HepG2 (cell line): ENCODE measurements at regions not wholly inside any gene's neighbourhood (a gene's known extent, or its start where the extent isn't known, plus 50 kb on each side); places are given as distances from the start of the nearest gene placed in this dataset.

Experiments
- ATAC-seq: fragments of 200-7000 bp; cut with Tn5 transposase; 3 replicates; pipeline ENCODE4 v1.9.1; 2020; ENCODE audit warnings: mild to moderate bottlenecking, moderate library complexity
- BruUV-seq: library from RNA; stranded (reverse); fragments of 400-500 nt; replicated peaks from 2 replicates; lab custom pipeline; 2021; lab: Mats Ljungman, UMichigan
- CTCF ChIA-PET: fragments of 300-600 bp; formaldehyde crosslinking; extraction: SDS; loops from one replicate; lab custom pipeline; 2021; ENCODE audit warnings: low total read pairs, inconsistent platforms, low intra/inter-chr PET ratio; lab: Yijun Ruan, JAX
- POLR2A ChIA-PET: fragments of 350-600 bp; sonication (Branson Sonifier 250); formaldehyde crosslinking; loops from one replicate; lab custom pipeline; 2020; ENCODE audit warnings: antibody characterized with exemption, inconsistent platforms; lab: Yijun Ruan, JAX
- DNase-seq: peaks from one replicate; pipeline ENCODE4 v3.0.0-alpha.2; 2015; ENCODE audit warnings: low spot score
- FAIRE-seq: peaks from 3 replicates; lab custom pipeline; 2011; peaks lifted over from hg19 to GRCh38; lab: Jason Lieb, UNC
- H2AFZ ChIP-seq: one replicate; pipeline ENCODE4 v1.6.1; 2011; ENCODE audit warnings: low read length, inconsistent platforms
- H3K27ac ChIP-seq: fragments of 300-600 bp; 3 replicates; pipeline ENCODE4 v1.8.0; 2011; ENCODE audit warnings: mixed run types, mild to moderate bottlenecking, mixed read lengths, low read length, inconsistent platforms; ENCODE audit not compliant: insufficient read depth; ENCODE audit errors: extremely low read length
- H3K27me3 ChIP-seq, 2 experiments: fragments of 200-600 bp in 1 of 2; 2 replicates in 1 of 2; 3 replicates in 1 of 2; pipeline versions ENCODE4 v1.6.0 to v1.8.0; 2011; ENCODE audit warnings: low read length in 2 of 2, mild to moderate bottlenecking in 2 of 2, moderate library complexity in 2 of 2, inconsistent platforms in 1 of 2; ENCODE audit not compliant: insufficient read depth in 2 of 2, control insufficient read depth in 1 of 2
- H3K36me3 ChIP-seq, 2 experiments: fragments of 200-600 bp in 1 of 2; replicated peaks in 1 of 2; 2 replicates in 1 of 2; 3 replicates in 1 of 2; pipeline versions ENCODE4 v1.5.1 to v1.8.0; 2011; ENCODE audit warnings: low read length in 2 of 2, inconsistent platforms in 1 of 2; ENCODE audit not compliant: insufficient read depth in 2 of 2, control insufficient read depth in 1 of 2
- H3K4me1 ChIP-seq: 2 replicates; pipeline ENCODE4 v1.5.1; 2012; ENCODE audit warnings: low read length, inconsistent platforms; ENCODE audit not compliant: insufficient read depth
- H3K4me2 ChIP-seq: 2 replicates; pipeline ENCODE4 v1.6.0; 2011; ENCODE audit warnings: low read depth, low read length, inconsistent platforms
- H3K4me3 ChIP-seq, 3 experiments: fragments of 200-600 bp in 1 of 3; sonication (generic), shearing (Covaris generic) in 1 of 3; replicated peaks in 1 of 3; 2 replicates each; pipeline ENCODE4 v1.5.1; 2011 to 2016; ENCODE audit warnings: low read length in 3 of 3, inconsistent platforms in 2 of 3, low read depth in 2 of 3, mild to moderate bottlenecking in 2 of 3, control low read depth in 1 of 3, mixed read lengths in 1 of 3; ENCODE audit not compliant: insufficient read depth in 1 of 3
- H3K79me2 ChIP-seq: one replicate; pipeline ENCODE4 v1.6.1; 2011; ENCODE audit warnings: low read length, inconsistent platforms; ENCODE audit not compliant: insufficient read depth
- H3K9ac ChIP-seq: 2 replicates; pipeline ENCODE4 v1.6.0; 2011; ENCODE audit warnings: mild to moderate bottlenecking, low read depth, low read length, inconsistent platforms; ENCODE audit not compliant: insufficient read depth
- H3K9me3 ChIP-seq: 2 replicates; pipeline ENCODE4 v1.5.1; 2012; ENCODE audit warnings: mild to moderate bottlenecking, low read length
- H4K20me1 ChIP-seq: 2 replicates; pipeline ENCODE4 v1.6.0; 2011; ENCODE audit warnings: inconsistent platforms, mild to moderate bottlenecking, low read length, moderate library complexity; ENCODE audit not compliant: insufficient read depth
- CREM ChIP-seq, 2 experiments: sonication (generic) in 1 of 2; formaldehyde crosslinking in 1 of 2; IDR thresholded peaks; 2 replicates each; pipeline versions ENCODE4 v1.4.0 to v1.6.1; 2016 to 2020; ENCODE audit warnings: antibody characterized with exemption in 1 of 2, mild to moderate bottlenecking in 1 of 2, missing genetic modification reagents in 1 of 2
- IKZF1 ChIP-seq: fragments of 450-650 bp; IDR thresholded peaks from 2 replicates; pipeline ENCODE4 v1.7.1; 2016
- MTERF4 ChIP-seq: sonication (generic); formaldehyde crosslinking; IDR thresholded peaks from 2 replicates; pipeline ENCODE4 v1.8.0; 2023; ENCODE audit warnings: mild to moderate bottlenecking, missing genetic modification reagents
- MYNN ChIP-seq: sonication (generic); formaldehyde crosslinking; IDR thresholded peaks from 2 replicates; pipeline ENCODE4 v1.4.0; 2020; ENCODE audit warnings: mild to moderate bottlenecking, low read depth, missing genetic modification reagents
- PCBP2 ChIP-seq: fragments of 200-400 bp; formaldehyde crosslinking; optimal IDR thresholded peaks from 2 replicates; pipeline ENCODE3; 2018; ENCODE audit warnings: low read length, low read depth; ENCODE audit not compliant: poor library complexity, severe bottlenecking
- PRPF4 ChIP-seq: fragments of 200-400 bp; formaldehyde crosslinking; IDR thresholded peaks from 2 replicates; pipeline ENCODE4 v1.6.1; 2016; ENCODE audit warnings: low read length, low read depth; ENCODE audit not compliant: poor library complexity, severe bottlenecking
- U2AF1 ChIP-seq: fragments of 200-400 bp; formaldehyde crosslinking; optimal IDR thresholded peaks from 2 replicates; pipeline ENCODE3; 2017; ENCODE audit warnings: mild to moderate bottlenecking, low read depth, low read length
- XRCC5 ChIP-seq: fragments of 200-400 bp; formaldehyde crosslinking; optimal IDR thresholded peaks from 2 replicates; pipeline ENCODE3; 2017; ENCODE audit warnings: mild to moderate bottlenecking, low read length
- ZNF335 ChIP-seq: sonication (generic); formaldehyde crosslinking; IDR thresholded peaks from 2 replicates; pipeline ENCODE4 v1.4.0; 2020; ENCODE audit warnings: missing genetic modification reagents
- ZNF407 ChIP-seq: sonication (generic); formaldehyde crosslinking; IDR thresholded peaks from one replicate; pipeline ENCODE4 v1.5.1; 2020; ENCODE audit warnings: mild to moderate bottlenecking, missing genetic modification reagents; ENCODE audit errors: not compliant biosample characterization
- WGBS: methylation state at CpG from one replicate; pipeline ENCODE4 v1.1.6; 2017; ENCODE audit warnings: low lambda C conversion rate; 5-methylcytosine and 5-hydroxymethylcytosine counted together
- in situ Hi-C: cut with HindIII; loops from 2 replicates; pipeline ENCODE4 v1.10.0; 2017; ENCODE audit warnings: low pct_unique_long_range_greater_than_20kb; ENCODE audit not compliant: extremely low pct_ligation_motif_present
- intact Hi-C: fragments of 100-400 bp; cut with micrococcal nuclease; formaldehyde crosslinking; loops from one replicate; pipeline ENCODE4 v1.10.0; 2022; ENCODE audit not compliant: unreplicated experiment

DNA sequence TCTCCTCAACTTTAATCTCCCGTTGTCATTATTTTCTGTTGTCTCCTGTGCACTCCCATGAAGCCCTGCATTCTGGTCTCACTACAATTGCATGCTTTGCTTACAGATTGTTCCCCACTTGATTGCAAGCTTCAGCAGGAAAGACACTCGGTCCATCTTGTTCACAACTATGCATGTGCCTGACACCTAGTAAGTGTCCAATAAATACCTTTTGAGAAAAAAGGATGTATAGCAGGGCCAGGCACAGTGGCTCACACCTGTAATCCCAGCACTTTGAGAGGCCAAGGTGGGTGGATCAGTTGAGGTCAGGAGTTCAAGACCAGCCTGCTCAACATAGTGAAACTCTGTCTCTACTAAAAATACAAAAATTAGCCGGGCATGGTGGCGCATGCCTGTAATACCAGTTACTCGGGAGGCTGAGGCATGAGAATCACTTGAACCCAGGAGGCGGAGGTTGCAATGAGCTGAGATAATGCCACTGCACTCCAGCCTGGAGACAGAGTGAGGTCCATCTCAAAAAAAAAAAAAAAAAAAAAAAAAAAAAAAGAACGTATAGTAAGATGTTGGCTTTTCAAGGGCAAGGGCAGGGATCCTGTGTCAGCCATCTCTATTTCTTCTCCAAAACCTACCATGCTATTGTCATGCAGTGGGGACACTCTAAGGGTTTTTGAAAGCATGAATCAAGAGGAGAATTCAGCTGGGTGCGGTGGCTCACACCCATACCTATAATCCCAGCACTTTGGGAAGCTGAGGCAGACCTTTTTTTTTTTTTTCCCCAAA is 338.3 kb downstream of the MYCN start:
- POLR2A ChIA-PET = no interaction called here
- TF ChIP-seq PRPF4 (no peak), PCBP2 (no peak), ZNF407 (CRISPR knock-in tag) (no peak), XRCC5 (no peak), ZNF335 (CRISPR knock-in tag) (no peak), MYNN (CRISPR knock-in tag) (no peak), MTERF4 (CRISPR knock-in tag) (no peak), U2AF1 (no peak), IKZF1 (no peak), CREM (IDR thresholded peaks at IDR 0.05) (no peak), CREM (CRISPR knock-in tag; IDR thresholded peaks at IDR 0.05) (no peak)
- no peak overlapping the region for H3K27ac ChIP-seq

More for the DNA sequence above, 338.3 kb downstream of the MYCN start:
- Histone ChIP-seq H3K4me3 (no peak overlapping the region), H3K27me3 (peaks cover 0 to 1% of the 10 kb centered on the region in 2 experiments; a peak in 2 of 5 replicates), H3K36me3 (no peaks in the 10 kb centered on the region; a peak in 1 of 5 replicates), H3K9ac (no peak overlapping the region), H2AFZ (no peak overlapping the region), H3K4me1 (no peaks in the 10 kb centered on the region), H4K20me1 (no peaks in the 10 kb centered on the region), H3K4me2 (no peak overlapping the region), H3K79me2 (no peaks in the 10 kb centered on the region), H3K9me3 (no peaks in the 10 kb centered on the region)
- ATAC-seq (no peak), DNase-seq (no peak), FAIRE-seq (no peak)
- intact Hi-C loops (no loop called here), in situ Hi-C loops (no loop called here)
- WGBS = 58% methylated on average over 8 of the region's 8 CpGs
- no TSS peak for BruUV-seq
- CTCF ChIA-PET = no interaction called here
